ENCODE measurements at regions not wholly inside any gene's neighbourhood (a gene's known extent, or its start where the extent isn't known, plus 50 kb on each side); places are given as distances from the start of the nearest gene placed in this dataset.
"Not testable (repeated sequence)": the region's sequence is repeated elsewhere in the genome, so short reads cannot be mapped to it uniquely, and the experiment has no call there.

- not testable (repeated sequence) for DNase-seq (ENCODE audit: low spot score in 2 of 2); H3K4me3 Mint-ChIP-seq; H3K27me3 Mint-ChIP-seq; H3K36me3 Mint-ChIP-seq (ENCODE audit: insufficient read depth); H3K9me3 Mint-ChIP-seq; ATAC-seq (replicated peaks; ENCODE audit: extremely low read depth, poor library complexity, severe bottlenecking)
- Mint-ChIP-seq H3K4me1 (peaks cover 12% of the 10 kb centered on the region), H3K27ac (ENCODE audit: low read depth) (peak overlapping the region; percentile 35)
Measured at GRCh38 chr15:92800416-92801055, 99.6 kb upstream of the CHD2 start.

- H3K36me3 Mint-ChIP-seq (ENCODE audit: insufficient read depth); H3K27me3 Mint-ChIP-seq; H3K4me3 Mint-ChIP-seq; DNase-seq (ENCODE audit: low spot score in 2 of 2); H3K27ac Mint-ChIP-seq (ENCODE audit: low read depth); ATAC-seq (replicated peaks; ENCODE audit: extremely low read depth, poor library complexity, severe bottlenecking); H3K9me3 Mint-ChIP-seq: not testable (repeated sequence)
- H3K4me1 Mint-ChIP-seq: peaks cover 14% of the 10 kb centered on the region
Measured at GRCh38 chr15:92801056-92801773, 98.9 kb upstream of the CHD2 start.

GRCh38 chr15:92801774-92802464 lies 98.2 kb upstream of the CHD2 start:
- Mint-ChIP-seq H3K36me3 (ENCODE audit: insufficient read depth) (peaks cover 1% of the 10 kb centered on the region), H3K27ac (ENCODE audit: low read depth) (no peak overlapping the region), H3K27me3 (no peaks in the 10 kb centered on the region), H3K4me1 (peaks cover 18% of the 10 kb centered on the region), H3K9me3 (no peaks in the 10 kb centered on the region), H3K4me3 (no peak overlapping the region)
- no peak for DNase-seq (ENCODE audit: low spot score in 2 of 2)
- ATAC-seq (replicated peaks; ENCODE audit: extremely low read depth, poor library complexity, severe bottlenecking): no peak

- H3K9me3 Mint-ChIP-seq: no peaks in the 10 kb centered on the region
- peaks cover 22% of the 10 kb centered on the region for H3K4me1 Mint-ChIP-seq
- no peak overlapping the region for H3K27ac Mint-ChIP-seq (ENCODE audit: low read depth)
- no peaks in the 10 kb centered on the region for H3K27me3 Mint-ChIP-seq
- H3K36me3 Mint-ChIP-seq (ENCODE audit: insufficient read depth): peaks cover 3% of the 10 kb centered on the region
- DNase-seq (ENCODE audit: low spot score in 2 of 2) (no peak), ATAC-seq (replicated peaks; ENCODE audit: extremely low read depth, poor library complexity, severe bottlenecking) (no peak)
- H3K4me3 Mint-ChIP-seq: no peak overlapping the region
Measured at GRCh38 chr15:92803536-92803851, 96.6 kb upstream of the CHD2 start.

- no peak overlapping the region for H3K27ac Mint-ChIP-seq (ENCODE audit: low read depth)
- H3K27me3 Mint-ChIP-seq: no peaks in the 10 kb centered on the region
- peaks cover 4% of the 10 kb centered on the region for H3K36me3 Mint-ChIP-seq (ENCODE audit: insufficient read depth)
- H3K4me1 Mint-ChIP-seq: peaks cover 22% of the 10 kb centered on the region
- DNase-seq (ENCODE audit: low spot score in 2 of 2) (no peak), ATAC-seq (replicated peaks; ENCODE audit: extremely low read depth, poor library complexity, severe bottlenecking) (no peak)
- H3K4me3 Mint-ChIP-seq: no peak overlapping the region
- H3K9me3 Mint-ChIP-seq: no peaks in the 10 kb centered on the region
Measured at GRCh38 chr15:92803852-92804609, 96.1 kb upstream of the CHD2 start.

- not testable (repeated sequence) for ATAC-seq (replicated peaks; ENCODE audit: extremely low read depth, poor library complexity, severe bottlenecking); H3K36me3 Mint-ChIP-seq (ENCODE audit: insufficient read depth); DNase-seq (ENCODE audit: low spot score in 2 of 2); H3K27me3 Mint-ChIP-seq; H3K27ac Mint-ChIP-seq (ENCODE audit: low read depth); H3K9me3 Mint-ChIP-seq; H3K4me3 Mint-ChIP-seq
- peaks cover 22% of the 10 kb centered on the region for H3K4me1 Mint-ChIP-seq
Measured at GRCh38 chr15:92804610-92804936, 95.6 kb upstream of the CHD2 start.

GRCh38 chr15:92805080-92805690 lies 94.9 kb upstream of the CHD2 start:
- Mint-ChIP-seq H3K4me3 (no peak overlapping the region), H3K27ac (ENCODE audit: low read depth) (no peak overlapping the region)

GRCh38 chr15:92806171-92806570 lies 94.0 kb upstream of the CHD2 start:
- H3K4me3 Mint-ChIP-seq; ATAC-seq (replicated peaks; ENCODE audit: extremely low read depth, poor library complexity, severe bottlenecking); H3K36me3 Mint-ChIP-seq (ENCODE audit: insufficient read depth); H3K9me3 Mint-ChIP-seq; DNase-seq (ENCODE audit: low spot score in 2 of 2); H3K27me3 Mint-ChIP-seq; H3K27ac Mint-ChIP-seq (ENCODE audit: low read depth): not testable (repeated sequence)
- peaks cover 31% of the 10 kb centered on the region for H3K4me1 Mint-ChIP-seq

More at GRCh38 chr15:92805080-92805690, 94.9 kb upstream of the CHD2 start:
- ATAC-seq (replicated peaks; ENCODE audit: extremely low read depth, poor library complexity, severe bottlenecking): no peak
- peaks cover 28% of the 10 kb centered on the region for H3K4me1 Mint-ChIP-seq
- H3K36me3 Mint-ChIP-seq (ENCODE audit: insufficient read depth): peaks cover 9% of the 10 kb centered on the region
- no peaks in the 10 kb centered on the region for H3K27me3 Mint-ChIP-seq
- no peaks in the 10 kb centered on the region for H3K9me3 Mint-ChIP-seq
- DNase-seq (ENCODE audit: low spot score in 2 of 2): no peak

GRCh38 chr15:92806763-92807162 lies 93.4 kb upstream of the CHD2 start:
- Mint-ChIP-seq H3K4me1 (peaks cover 31% of the 10 kb centered on the region), H3K4me3 (no peak overlapping the region), H3K9me3 (no peaks in the 10 kb centered on the region), H3K27me3 (no peaks in the 10 kb centered on the region), H3K27ac (ENCODE audit: low read depth) (no peak overlapping the region), H3K36me3 (ENCODE audit: insufficient read depth) (peaks cover 9% of the 10 kb centered on the region)
- no peak for DNase-seq (ENCODE audit: low spot score in 2 of 2)
- no peak for ATAC-seq (replicated peaks; ENCODE audit: extremely low read depth, poor library complexity, severe bottlenecking)

- Mint-ChIP-seq H3K36me3 (ENCODE audit: insufficient read depth) (peaks cover 11% of the 10 kb centered on the region), H3K4me1 (peaks cover 31% of the 10 kb centered on the region), H3K27me3 (no peaks in the 10 kb centered on the region), H3K9me3 (no peaks in the 10 kb centered on the region), H3K27ac (ENCODE audit: low read depth) (peak overlapping the region; percentile 94), H3K4me3 (peak overlapping the region; percentile 84)
- DNase-seq (ENCODE audit: low spot score in 2 of 2): no peak
- no peak for ATAC-seq (replicated peaks; ENCODE audit: extremely low read depth, poor library complexity, severe bottlenecking)
Measured at GRCh38 chr15:92807971-92808571, 92.1 kb upstream of the CHD2 start.

GRCh38 chr15:92808598-92809063 lies 91.5 kb upstream of the CHD2 start:
- H3K36me3 Mint-ChIP-seq (ENCODE audit: insufficient read depth): peaks cover 14% of the 10 kb centered on the region
- H3K9me3 Mint-ChIP-seq: no peaks in the 10 kb centered on the region
- H3K27ac Mint-ChIP-seq (ENCODE audit: low read depth): peak overlapping the region; percentile 94
- peaks cover 33% of the 10 kb centered on the region for H3K4me1 Mint-ChIP-seq
- H3K27me3 Mint-ChIP-seq: no peaks in the 10 kb centered on the region
- ATAC-seq (replicated peaks; ENCODE audit: extremely low read depth, poor library complexity, severe bottlenecking) (peak; percentile 6), DNase-seq (ENCODE audit: low spot score in 2 of 2) (peak in 1 of 2 donors; percentile 14)
- peak overlapping the region; percentile 84 for H3K4me3 Mint-ChIP-seq
